GM12878 (cell line): ENCODE measurements at regions not wholly inside any gene's neighbourhood (a gene's known extent, or its start where the extent isn't known, plus 50 kb on each side); places are given as distances from the start of the nearest gene placed in this dataset.

Experiments used
- ATAC-seq: fragments of 200-7000 bp; cut with Tn5 transposase; 3 replicates; pipeline ENCODE4 v1.9.1; 2020; ENCODE audit warnings: mild to moderate bottlenecking, moderate library complexity
- BruUV-seq: library from RNA; stranded (reverse); fragments of 400-500 nt; replicated peaks from 2 replicates; lab custom pipeline; 2021; lab: Mats Ljungman, UMichigan
- CTCF ChIA-PET: fragments of 300-600 bp; sonication (Branson Sonifier 250); formaldehyde crosslinking; extraction: SDS; loops from one replicate; lab custom pipeline; 2021; ENCODE audit warnings: inconsistent platforms; lab: Yijun Ruan, JAX
- POLR2A ChIA-PET: fragments of 350-600 bp; formaldehyde crosslinking; extraction: SDS; loops from one replicate; lab custom pipeline; 2021; ENCODE audit warnings: inconsistent platforms; lab: Charles Lee
- RAD21 ChIA-PET: fragments of 300-600 bp; sonication (Branson Sonifier 250); formaldehyde crosslinking; loops from one replicate; lab custom pipeline; 2023; ENCODE audit warnings: antibody characterized with exemption; ENCODE audit not compliant: unreplicated experiment; lab: Charles Lee
- SMC1A ChIA-PET: fragments of 300-600 bp; sonication (Branson Sonifier 250); formaldehyde crosslinking; loops from one replicate; lab custom pipeline; 2023; ENCODE audit not compliant: unreplicated experiment, uncharacterized antibody; lab: Charles Lee
- DNase-seq: peaks from one replicate; pipeline ENCODE4 v3.0.0-alpha.2; 2011; ENCODE audit warnings: low read depth, low spot score
- FAIRE-seq: peaks from 3 replicates; lab custom pipeline; 2011; peaks lifted over from hg19 to GRCh38; lab: Jason Lieb, UNC
- H2AFZ ChIP-seq: 2 replicates; pipeline ENCODE4 v1.6.0; 2011; ENCODE audit warnings: low read depth, low read length, control low read depth; ENCODE audit not compliant: control insufficient read depth
- H3K27ac ChIP-seq: 2 replicates; pipeline ENCODE4 v1.5.1; 2011; ENCODE audit warnings: control low read depth; ENCODE audit not compliant: control insufficient read depth, insufficient read depth
- H3K27me3 ChIP-seq, 2 experiments: replicated peaks in 1 of 2; 2 replicates each; pipeline versions ENCODE4 v1.6.0 to v1.6.1; 2011; ENCODE audit warnings: low read length in 1 of 2; ENCODE audit not compliant: control insufficient read depth in 2 of 2, insufficient read depth in 2 of 2
- H3K36me3 ChIP-seq, 2 experiments: 2 replicates each; pipeline ENCODE4 v1.5.1; 2011; ENCODE audit warnings: low read length in 1 of 2; ENCODE audit not compliant: control insufficient read depth in 2 of 2, insufficient read depth in 2 of 2
- H3K4me1 ChIP-seq: 2 replicates; pipeline ENCODE4 v1.6.1; 2011; ENCODE audit warnings: mild to moderate bottlenecking, low read length, moderate library complexity, mixed read lengths; ENCODE audit not compliant: control insufficient read depth, insufficient read depth
- H3K4me2 ChIP-seq: 2 replicates; pipeline ENCODE4 v1.6.0; 2011; ENCODE audit warnings: control low read depth; ENCODE audit not compliant: control insufficient read depth, insufficient read depth
- H3K4me3 ChIP-seq: fragments of 200-600 bp; sonication (generic); 2 replicates; pipeline ENCODE4 v1.5.1; 2016
- H3K79me2 ChIP-seq: 2 replicates; pipeline ENCODE4 v1.6.0; 2011; ENCODE audit warnings: low read length; ENCODE audit not compliant: control insufficient read depth, insufficient read depth
- H3K9ac ChIP-seq: 2 replicates; pipeline ENCODE4 v1.8.0; 2011; ENCODE audit warnings: low read length, control low read depth, mixed read lengths; ENCODE audit not compliant: control insufficient read depth, insufficient read depth
- H3K9me3 ChIP-seq: replicated peaks from 3 replicates; pipeline ENCODE4 v1.5.1; 2011; ENCODE audit warnings: mild to moderate bottlenecking, low read length; ENCODE audit not compliant: control insufficient read depth, insufficient read depth
- H4K20me1 ChIP-seq: 2 replicates; pipeline ENCODE4 v1.6.0; 2011; ENCODE audit not compliant: control insufficient read depth, insufficient read depth
- CHD2 ChIP-seq: IDR thresholded peaks from 2 replicates; pipeline ENCODE4 v1.6.1; 2011; ENCODE audit warnings: low read depth, low read length, improper control_type of control experiment, borderline replicate concordance
- CREB1 ChIP-seq: IDR thresholded peaks from 2 replicates; pipeline ENCODE4 v1.6.1; 2012; ENCODE audit warnings: low read depth, mild to moderate bottlenecking, inconsistent platforms
- DPF2 ChIP-seq: fragments of 450-650 bp; IDR thresholded peaks from 2 replicates; pipeline ENCODE4 v1.6.1; 2017; ENCODE audit warnings: mild to moderate bottlenecking
- EED ChIP-seq: sonication (generic); IDR thresholded peaks from 2 replicates; pipeline ENCODE4 v1.6.1; 2016; ENCODE audit warnings: antibody characterized with exemption, low read depth
- ETV6 ChIP-seq, 2 experiments: fragments of 450-650 bp in 1 of 2; IDR thresholded peaks in 1 of 2; conservative IDR thresholded peaks in 1 of 2; 2 replicates each; pipeline ENCODE4 v1.6.1; 2014; ENCODE audit warnings: antibody characterized with exemption in 1 of 2, borderline replicate concordance in 1 of 2, low read depth in 1 of 2, mild to moderate bottlenecking in 1 of 2, moderate library complexity in 1 of 2
- EZH2 ChIP-seq: IDR thresholded peaks from 2 replicates; pipeline ENCODE4 v1.6.1; 2012; ENCODE audit warnings: low read depth, mild to moderate bottlenecking, control low read depth, inconsistent platforms, low read length, borderline replicate concordance; ENCODE audit not compliant: control insufficient read depth
- GATAD2B ChIP-seq: fragments of 450-650 bp; conservative IDR thresholded peaks from 2 replicates; pipeline ENCODE4 v1.6.1; 2017; ENCODE audit warnings: low read depth, mild to moderate bottlenecking, moderate library complexity
- IKZF1 ChIP-seq: fragments of 450-650 bp; conservative IDR thresholded peaks from 2 replicates; pipeline ENCODE4 v1.6.1; 2017; ENCODE audit warnings: antibody characterized with exemption, mild to moderate bottlenecking
- MEF2A ChIP-seq: IDR thresholded peaks from 2 replicates; pipeline ENCODE4 v1.6.1; 2011; ENCODE audit warnings: low read depth, mild to moderate bottlenecking, low read length, moderate library complexity; ENCODE audit not compliant: insufficient read depth
- MTA2 ChIP-seq: fragments of 450-650 bp; IDR thresholded peaks from 2 replicates; pipeline ENCODE4 v1.6.1; 2016; ENCODE audit warnings: low read depth, mild to moderate bottlenecking, moderate library complexity
- MTA3 ChIP-seq: IDR thresholded peaks from 2 replicates; pipeline ENCODE4 v1.6.1; 2012; ENCODE audit warnings: low read length, inconsistent platforms, borderline replicate concordance
- MXI1 ChIP-seq: fragments of 150-350 bp; IDR thresholded peaks from 2 replicates; pipeline ENCODE4 v1.6.1; 2011; ENCODE audit warnings: low read depth, mild to moderate bottlenecking, inconsistent platforms, low read length, improper control_type of control experiment
- NR2C1 ChIP-seq: fragments of 450-650 bp; IDR thresholded peaks from 2 replicates; pipeline ENCODE4 v1.6.1; 2017; ENCODE audit warnings: antibody characterized with exemption, mild to moderate bottlenecking, moderate library complexity
- PML ChIP-seq: IDR thresholded peaks from 2 replicates; pipeline ENCODE4 v1.6.1; 2012; ENCODE audit warnings: low read length, inconsistent platforms
- RUNX3 ChIP-seq: IDR thresholded peaks from 2 replicates; pipeline ENCODE4 v1.6.1; 2012; ENCODE audit warnings: low read length, inconsistent platforms
- SKIL ChIP-seq: fragments of 450-650 bp; IDR thresholded peaks from 2 replicates; pipeline ENCODE4 v1.6.1; 2017; ENCODE audit warnings: mild to moderate bottlenecking, low read depth, inconsistent platforms; ENCODE audit not compliant: poor library complexity, severe bottlenecking
- TCF12 ChIP-seq: IDR thresholded peaks from 2 replicates; pipeline ENCODE4 v1.6.1; 2011; ENCODE audit warnings: low read depth, mild to moderate bottlenecking, low read length
- ZSCAN29 ChIP-seq: fragments of 450-650 bp; IDR thresholded peaks from 2 replicates; pipeline ENCODE4 v1.6.1; 2017; ENCODE audit warnings: mild to moderate bottlenecking, moderate library complexity
- WGBS: methylation state at CpG from one replicate; pipeline ENCODE4 v1.1.6; 2016; ENCODE audit warnings: low lambda C conversion rate; ENCODE audit not compliant: insufficient replicate concordance, insufficient coverage; ENCODE audit errors: missing lambda C conversion rate; 5-methylcytosine and 5-hydroxymethylcytosine counted together
- in situ Hi-C: fragments of 300-500 bp; cut with MboI; formaldehyde crosslinking; loops from 9 replicates; pipeline ENCODE4 v1.14.3; 2018; ENCODE audit warnings: mixed read lengths
- intact Hi-C: fragments of 100-400 bp; cut with micrococcal nuclease; formaldehyde crosslinking; loops from one replicate; pipeline ENCODE4 v1.14.2; 2022; ENCODE audit not compliant: unreplicated experiment
- TF ChIP-seq, protein P1 (sequence below): IDR thresholded peaks from 2 replicates; pipeline ENCODE4 v1.6.1; 2012; ENCODE audit warnings: low read depth, low read length, improper control_type of control experiment

GRCh38 chr14:57061009-57061711 is 207.5 kb downstream of the EXOC5 start (continued):
- TF ChIP-seq CREB1 (no peak), CHD2 (no peak), ZSCAN29 (no peak)
- TF ChIP-seq, all 136 proteins: peak for 0

DNA sequence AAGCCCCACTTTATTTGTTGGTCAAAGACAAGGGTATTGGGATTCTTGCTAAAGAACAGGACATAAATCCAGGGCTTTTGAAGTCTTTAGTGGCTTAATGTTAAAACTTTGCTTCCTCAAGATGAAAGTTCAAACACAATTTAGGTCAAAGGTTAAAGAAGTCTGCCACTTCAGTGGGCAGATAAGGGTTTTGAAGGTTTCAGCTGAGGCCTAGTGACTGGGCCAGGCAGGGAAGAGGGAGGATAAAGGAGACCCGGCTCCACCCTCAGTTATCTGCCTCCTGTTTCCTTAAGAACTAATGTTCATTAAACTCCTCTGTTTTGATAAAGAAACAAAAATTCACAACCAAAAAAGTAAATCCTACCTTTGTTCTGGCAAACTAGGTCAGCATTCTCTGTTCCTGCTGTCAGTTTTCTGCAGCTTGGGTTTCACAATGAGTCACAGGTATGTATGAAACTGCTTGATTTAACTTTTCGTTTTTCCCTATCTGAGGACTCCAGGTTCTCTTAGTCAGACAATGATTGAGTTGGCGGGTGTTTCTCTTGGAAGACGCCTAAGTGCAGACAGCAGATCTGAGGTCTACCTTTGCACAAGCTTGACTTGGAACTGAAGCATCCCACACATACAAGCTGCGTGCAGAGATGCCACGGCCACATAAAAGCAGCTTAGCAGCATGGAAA is 208.3 kb downstream of the EXOC5 start:
- CTCF ChIA-PET = interaction anchor here (1.2 kb wide), 1 partner anchor 13 kb away, joined by 3 read pairs; no protein-coding TSS in a partner anchor
- TF ChIP-seq NR2C1 (peak; percentile 79), DPF2 (peak; percentile 96), EZH2 (no peak), EED (peak; percentile 96), TCF12 (0 out of 2 replicates have a peak, but pooled peaks have one; percentile 26), MTA2 (peak; percentile 66; the same call in 1 of the 2 replicates), PML (0 out of 2 replicates have a peak, but pooled peaks have one; percentile 38), MXI1 (0 out of 2 replicates have a peak, but pooled peaks have one; percentile 34), SKIL (peak; percentile 60), MEF2A (no peak), MTA3 (peak; percentile 72; the same call in 1 of the 2 replicates), IKZF1 (peak; percentile 90), RUNX3 (peak; percentile 61; the same call in 1 of the 2 replicates), ETV6 (conservative IDR thresholded peaks at IDR 0.05 in 1 of 2, IDR thresholded peaks at IDR 0.05 in 1 of 2; ENCODE audit: borderline replicate concordance in 1 of 2, low read depth in 1 of 2) (peak in 1 of 2 experiments; percentile 37; a peak in 1 of 4 replicates), GATAD2B (peak; percentile 61; the same call in 1 of the 2 replicates)
- TF ChIP-seq, protein P1, sequence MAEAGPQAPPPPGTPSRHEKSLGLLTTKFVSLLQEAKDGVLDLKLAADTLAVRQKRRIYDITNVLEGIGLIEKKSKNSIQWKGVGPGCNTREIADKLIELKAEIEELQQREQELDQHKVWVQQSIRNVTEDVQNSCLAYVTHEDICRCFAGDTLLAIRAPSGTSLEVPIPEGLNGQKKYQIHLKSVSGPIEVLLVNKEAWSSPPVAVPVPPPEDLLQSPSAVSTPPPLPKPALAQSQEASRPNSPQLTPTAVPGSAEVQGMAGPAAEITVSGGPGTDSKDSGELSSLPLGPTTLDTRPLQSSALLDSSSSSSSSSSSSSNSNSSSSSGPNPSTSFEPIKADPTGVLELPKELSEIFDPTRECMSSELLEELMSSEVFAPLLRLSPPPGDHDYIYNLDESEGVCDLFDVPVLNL = no peak

More for the DNA sequence above, 208.3 kb downstream of the EXOC5 start:
- under 1% methylated on average over 6 of the region's 6 CpGs for WGBS
- BruUV-seq = no TSS peak
- H3K4me3 ChIP-seq = no peak overlapping the region
- H4K20me1 ChIP-seq = no peaks in the 10 kb centered on the region
- ChIA-PET POLR2A (no interaction called here), RAD21 (no interaction called here), SMC1A (interaction anchor here (0.7 to 1.9 kb wide), 4 partner anchors 8 to 360 kb away, joined by 3 to 5 read pairs (median 3); no protein-coding TSS in a partner anchor)
- H3K4me2 ChIP-seq = peak overlapping the region; percentile 68
- H3K36me3 ChIP-seq = no peaks in the 10 kb centered on the region
- H3K4me1 ChIP-seq = peaks cover 16% of the 10 kb centered on the region
- no peaks in the 10 kb centered on the region for H3K27me3 ChIP-seq
- FAIRE-seq (peak; percentile 98), ATAC-seq (peak; percentile 94), DNase-seq (peak; percentile 52)
- H3K9ac ChIP-seq = no peak overlapping the region
- intact Hi-C loops = loop anchor here (10.0 kb wide), 1 partner anchor 506 kb away; no protein-coding TSS in a partner anchor
- peak overlapping the region; percentile 20; the same call in 1 of the 2 replicates for H3K27ac ChIP-seq
- no peak overlapping the region for H2AFZ ChIP-seq
- H3K9me3 ChIP-seq = no peaks in the 10 kb centered on the region
- H3K79me2 ChIP-seq = no peaks in the 10 kb centered on the region
- in situ Hi-C loops = loop anchor here (10.0 kb wide), 3 partner anchors 254 to 566 kb away; no protein-coding TSS in a partner anchor
